ENCODE measurements at regions not wholly inside any gene's neighbourhood (a gene's known extent, or its start where the extent isn't known, plus 50 kb on each side); places are given as distances from the start of the nearest gene placed in this dataset.

DNA sequence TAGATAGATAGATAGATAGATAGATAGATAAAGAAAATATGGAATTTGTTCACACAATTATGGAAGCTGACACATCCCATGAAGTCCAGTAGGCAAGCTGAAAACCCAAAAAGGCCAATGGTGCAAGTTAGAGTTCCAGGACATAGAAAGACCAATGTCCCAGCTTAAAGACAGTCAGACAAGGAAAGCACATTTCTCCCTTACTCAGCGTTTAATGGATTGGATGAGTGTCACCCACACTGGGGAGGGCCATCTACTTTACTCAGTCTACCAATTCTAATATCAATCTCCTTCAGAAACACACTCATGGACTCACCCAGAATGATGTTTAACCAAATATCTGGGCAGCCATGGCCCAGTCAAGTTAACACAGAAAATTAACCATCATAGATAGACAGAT, 327.7 kb upstream of the CDH11 start:
- no peak for DNase-seq

- no peak for DNase-seq
These were observed 324.6 kb upstream of the CDH11 start for GRCh38 chr16:65446427-65446826.

DNA sequence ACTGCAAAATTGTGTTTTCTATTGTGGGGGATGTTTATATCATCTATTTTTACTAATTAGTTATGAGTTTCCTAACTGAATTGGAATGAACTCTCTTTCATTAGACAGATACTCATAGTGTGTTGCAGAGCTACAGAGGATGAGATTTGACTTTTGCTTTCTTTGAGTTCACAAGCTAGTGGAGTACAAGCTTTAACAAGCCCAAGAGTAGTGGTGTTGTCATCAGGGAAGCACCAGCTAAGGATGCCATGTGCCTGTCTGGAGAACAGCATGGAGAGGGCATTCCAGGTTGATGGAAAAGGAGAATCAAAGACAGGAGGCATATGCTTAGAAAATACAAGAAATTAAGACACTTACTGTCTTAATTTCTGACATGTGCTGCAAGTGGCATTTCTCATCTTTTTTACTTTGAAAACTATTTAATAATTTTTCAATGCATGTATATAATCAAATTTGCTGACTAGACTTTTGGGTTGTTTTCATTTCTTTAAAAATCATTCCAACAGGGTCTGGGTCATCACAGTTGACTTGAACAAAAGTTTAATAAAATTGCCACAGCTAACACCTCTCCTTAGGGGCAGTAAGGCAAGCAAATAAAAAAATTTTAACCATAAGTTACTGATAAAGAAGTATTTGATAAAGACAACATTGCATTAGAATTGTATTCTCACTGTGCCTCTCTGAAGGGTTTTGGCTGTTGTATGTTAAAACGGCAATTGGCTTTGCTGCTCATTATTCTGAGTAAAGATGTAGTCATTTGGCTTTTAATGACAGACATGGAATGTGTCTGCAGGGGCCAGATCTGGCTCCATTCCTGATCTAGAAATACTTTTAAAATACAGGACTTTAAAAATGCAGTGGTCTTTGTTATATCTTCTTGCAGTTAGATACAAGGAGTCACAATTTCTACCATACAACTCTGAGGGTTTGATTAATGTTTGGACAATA, 323.7 kb upstream of the CDH11 start:
- DNase-seq, result no peak

DNA sequence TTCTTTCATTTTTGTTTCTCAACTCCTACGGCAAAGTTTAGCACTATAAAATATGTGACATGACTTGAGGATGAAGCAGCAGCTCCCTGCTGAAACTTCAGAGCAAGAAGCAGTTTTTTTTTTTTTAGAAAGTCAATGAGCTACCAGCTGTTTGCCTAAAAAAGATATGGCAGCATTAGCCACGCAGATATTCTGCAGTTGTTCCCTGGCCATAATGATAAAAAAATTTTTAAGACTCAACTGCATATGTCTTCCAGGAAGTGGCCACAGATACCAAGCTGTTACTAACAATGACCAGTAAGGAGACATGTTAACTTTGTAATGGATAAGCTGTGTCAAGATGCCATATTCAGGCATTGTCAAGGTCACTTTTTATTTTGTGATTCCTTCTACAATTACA, 319.6 kb upstream of the CDH11 start:
- DNase-seq, result no peak

DNA sequence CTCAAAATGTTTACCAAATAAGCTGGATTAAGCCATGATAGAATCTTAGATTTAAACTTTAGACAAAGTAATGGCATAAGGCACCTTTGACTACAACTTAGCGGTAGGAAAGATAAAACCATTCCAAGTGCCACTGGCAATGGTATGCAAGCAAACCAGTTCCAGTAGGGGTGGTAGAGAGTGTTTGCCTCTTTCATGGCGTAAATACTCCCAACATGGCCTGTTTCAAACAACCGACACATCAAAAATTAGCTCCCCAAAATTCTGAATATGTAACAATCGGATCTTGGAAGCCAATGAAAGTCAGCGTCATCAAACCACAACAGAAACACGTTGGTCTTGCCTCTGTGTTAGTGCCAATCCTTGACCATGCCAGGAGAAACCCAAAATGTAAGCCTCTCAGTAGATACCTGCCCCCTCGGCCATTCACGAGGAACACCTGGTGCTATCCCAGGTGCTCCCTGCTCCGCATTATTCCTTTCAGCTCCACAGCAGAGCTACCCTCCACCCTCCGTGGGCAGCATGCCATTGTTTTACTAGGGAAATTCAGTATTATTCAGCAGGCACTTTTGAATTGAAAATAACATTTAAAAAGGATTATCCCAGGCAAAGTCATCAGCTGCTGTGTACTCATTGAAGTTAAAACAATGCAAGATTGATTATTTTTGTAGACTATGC, 307.8 kb upstream of the CDH11 start:
- DNase-seq, result no peak

DNA sequence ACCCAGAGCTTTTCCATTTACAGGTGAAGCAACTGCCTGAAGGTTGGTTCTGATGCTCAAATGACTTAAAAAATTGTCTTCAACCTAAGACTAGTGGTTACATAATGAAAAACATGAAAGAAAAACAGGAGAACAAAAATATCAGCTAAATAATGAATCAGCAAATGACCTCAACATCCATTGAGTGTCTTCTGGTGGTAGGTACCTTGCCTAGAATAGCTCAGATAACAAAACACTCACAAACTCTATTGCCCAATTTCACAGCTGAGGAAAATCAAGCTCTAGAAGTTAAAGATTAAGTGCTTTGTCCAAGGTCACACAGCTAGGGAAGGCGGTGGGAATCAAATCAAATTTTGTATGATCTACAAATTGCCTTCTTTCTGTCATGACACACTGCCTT, 304.6 kb upstream of the CDH11 start:
- no peak for DNase-seq

- DNase-seq, result no peak
These were observed 301.1 kb upstream of the CDH11 start for GRCh38 chr16:65422934-65423333.

DNA sequence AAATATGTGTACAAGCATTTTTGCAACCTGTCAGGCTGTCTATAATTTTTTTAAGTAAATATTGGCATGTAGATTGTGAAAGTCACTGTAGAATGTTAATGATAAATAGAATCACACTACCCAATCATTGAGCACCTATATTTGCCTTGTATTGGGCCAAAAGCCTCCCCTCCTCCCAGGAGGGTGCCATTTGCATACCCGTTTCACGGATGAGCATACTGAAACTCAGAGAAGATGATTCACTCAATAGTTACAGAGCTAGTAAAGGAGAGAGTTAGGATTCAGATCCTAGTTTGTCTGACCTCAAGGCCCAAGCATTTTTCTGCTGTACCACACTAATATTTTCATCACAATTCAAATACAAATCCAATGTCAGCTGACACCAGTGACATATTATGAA, 299.7 kb upstream of the CDH11 start:
- no peak for DNase-seq

DNA sequence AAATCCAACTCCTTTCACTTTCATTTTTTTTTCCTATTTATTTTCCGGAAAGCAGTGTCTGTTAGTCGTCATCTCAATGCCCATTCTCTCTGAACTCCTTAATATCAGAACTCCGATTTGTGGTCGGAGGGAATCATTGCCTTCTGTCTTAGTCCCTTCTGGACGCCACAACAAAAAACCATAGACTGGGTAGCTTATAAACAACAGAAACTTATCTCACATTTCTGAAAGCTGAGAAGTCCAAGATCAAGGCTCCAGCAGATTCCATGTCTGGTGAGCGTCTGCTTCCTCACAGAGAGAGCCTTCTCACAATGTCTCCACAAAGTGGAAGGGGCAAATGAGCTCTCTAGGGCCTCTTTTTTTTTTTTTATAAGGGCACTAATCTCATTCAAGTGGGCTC, 296.6 kb upstream of the CDH11 start:
- no peak for DNase-seq

GRCh38 chr16:65415460-65415859, 293.6 kb upstream of the CDH11 start:
- DNase-seq, result no peak

DNA sequence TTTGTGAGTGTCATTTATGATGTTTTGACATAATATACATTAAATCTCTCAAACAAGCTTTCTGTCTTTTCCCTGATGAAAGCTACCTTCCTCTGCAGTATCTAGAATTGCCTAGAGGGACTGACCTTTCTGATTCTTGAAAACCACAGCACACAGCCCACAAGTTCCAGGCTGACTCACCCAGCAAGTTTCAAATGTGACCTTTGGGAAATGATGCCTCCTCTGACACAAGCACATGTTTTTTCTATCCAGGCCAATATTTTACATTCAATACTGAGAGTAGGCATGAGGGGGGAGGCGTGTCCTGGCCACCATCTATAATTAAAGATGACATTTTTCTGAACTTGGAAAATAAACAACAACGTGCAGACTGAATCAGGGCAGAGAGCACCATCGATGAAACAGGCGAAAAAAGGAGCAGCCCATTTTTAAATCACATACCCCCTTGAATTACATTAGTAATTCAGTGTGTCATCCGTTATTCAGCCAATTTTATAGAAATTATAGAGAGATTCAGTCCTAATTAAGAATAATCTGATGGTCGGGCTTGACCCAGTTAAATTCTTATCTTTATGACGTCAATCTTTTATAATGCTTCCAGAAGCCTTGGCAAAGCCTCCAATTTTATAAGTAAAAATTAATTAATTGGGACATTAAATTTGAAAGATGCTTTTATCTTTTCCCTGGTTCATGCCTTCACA, 292.6 kb upstream of the CDH11 start:
- no peak for DNase-seq

- no peak for DNase-seq
These were observed 292.0 kb upstream of the CDH11 start for GRCh38 chr16:65413861-65414260.

- DNase-seq, result no peak
These were observed 288.9 kb upstream of the CDH11 start for GRCh38 chr16:65410801-65411200.

GRCh38 chr16:65409510-65409909, 287.6 kb upstream of the CDH11 start:
- no peak for DNase-seq

DNA sequence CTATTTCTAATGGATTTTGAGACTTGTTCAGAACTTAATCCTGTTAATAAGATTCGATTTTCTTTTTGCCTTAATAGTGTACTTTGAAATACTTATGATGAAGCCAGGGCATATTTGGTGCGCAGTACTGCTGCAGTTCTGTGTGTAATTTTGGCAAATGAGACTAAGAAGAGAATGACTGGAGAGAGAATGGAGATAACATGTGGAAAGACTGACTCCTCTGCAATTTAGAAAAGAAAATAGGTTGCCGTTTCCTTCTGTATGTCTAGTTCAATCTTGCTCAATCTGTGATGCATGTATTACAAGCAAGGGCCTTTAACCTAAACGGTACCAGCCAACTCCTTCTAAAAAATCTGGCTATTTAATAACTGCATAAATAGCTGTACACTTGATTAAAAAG, 285.1 kb upstream of the CDH11 start:
- no peak for DNase-seq

- DNase-seq, result no peak
These were observed 284.3 kb upstream of the CDH11 start for GRCh38 chr16:65406116-65406515.

- no peak for DNase-seq
These were observed 272.4 kb upstream of the CDH11 start for GRCh38 chr16:65394281-65394680.

- no peak for DNase-seq
These were observed 271.1 kb upstream of the CDH11 start for GRCh38 chr16:65392806-65393565.

- no peak for DNase-seq
These were observed 266.7 kb upstream of the CDH11 start for GRCh38 chr16:65388592-65388991.

GRCh38 chr16:65386672-65387071, 264.8 kb upstream of the CDH11 start:
- no peak for DNase-seq

GRCh38 chr16:65384441-65384840, 262.6 kb upstream of the CDH11 start:
- no peak for DNase-seq

- DNase-seq, result no peak
These were observed 255.3 kb upstream of the CDH11 start for GRCh38 chr16:65377195-65377594.

DNA sequence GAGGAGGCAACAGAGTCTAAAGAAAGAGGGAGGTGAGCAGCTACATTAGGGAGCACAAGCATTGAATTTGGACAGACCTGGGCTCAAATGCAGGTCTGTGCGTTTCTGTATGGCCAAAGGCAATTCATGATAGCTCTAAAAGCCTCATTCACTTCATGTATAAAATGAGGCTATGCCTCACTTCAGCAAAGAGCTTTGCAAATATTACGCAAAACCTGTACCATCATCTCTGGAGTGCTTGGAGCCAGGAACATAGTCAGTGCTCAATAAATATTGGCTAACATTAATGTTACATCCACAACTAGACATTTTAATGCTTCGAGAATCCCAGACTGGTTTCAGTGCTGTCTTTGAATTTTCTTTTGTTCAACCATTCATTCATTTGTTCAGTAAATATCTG, 254.7 kb upstream of the CDH11 start:
- DNase-seq, result no peak

Measured in activated CD4-positive, alpha-beta T cell treated with anti-CD3 and anti-CD28 coated beads, Interleukin-2, amount 50 U/mL, for 4 hours (primary cell).